A204.1 (cell line): ENCODE measurements at regions not wholly inside any gene's neighbourhood (a gene's known extent, or its start where the extent isn't known, plus 50 kb on each side); places are given as distances from the start of the nearest gene placed in this dataset.
"Not testable (repeated sequence)": the region's sequence is repeated elsewhere in the genome, so short reads cannot be mapped to it uniquely, and the experiment has no call there.

Experiments used
- FAIRE-seq: peaks from 2 replicates; lab custom pipeline; 2012; peaks lifted over from hg19 to GRCh38; lab: Jason Lieb, UNC

DNA sequence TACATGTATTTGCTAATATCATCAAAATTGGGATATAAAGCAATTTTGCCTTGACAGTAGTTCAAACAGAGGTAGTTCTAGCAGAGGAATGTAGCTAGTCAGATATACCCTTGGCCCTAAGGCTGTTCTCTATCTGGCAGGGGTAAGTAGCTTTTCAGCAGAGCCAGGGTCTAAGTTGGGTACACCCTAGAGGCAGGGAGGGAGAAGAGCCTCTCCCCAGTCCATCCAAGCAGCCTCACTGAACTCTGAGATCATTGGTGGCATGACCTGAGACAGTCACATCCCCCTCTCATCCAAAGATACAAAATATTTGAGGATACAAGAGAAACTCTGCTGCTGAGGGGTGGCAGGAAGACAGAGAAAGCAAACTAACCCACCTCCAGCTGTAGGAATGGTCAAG, 343.7 kb downstream of the DHX15 start:
- no peak for FAIRE-seq

- no peak for FAIRE-seq
Measured at GRCh38 chr4:24237709-24238108, 346.6 kb downstream of the DHX15 start.

GRCh38 chr4:24236532-24236931, 346.7 kb upstream of the PPARGC1A start:
- no peak for FAIRE-seq

DNA sequence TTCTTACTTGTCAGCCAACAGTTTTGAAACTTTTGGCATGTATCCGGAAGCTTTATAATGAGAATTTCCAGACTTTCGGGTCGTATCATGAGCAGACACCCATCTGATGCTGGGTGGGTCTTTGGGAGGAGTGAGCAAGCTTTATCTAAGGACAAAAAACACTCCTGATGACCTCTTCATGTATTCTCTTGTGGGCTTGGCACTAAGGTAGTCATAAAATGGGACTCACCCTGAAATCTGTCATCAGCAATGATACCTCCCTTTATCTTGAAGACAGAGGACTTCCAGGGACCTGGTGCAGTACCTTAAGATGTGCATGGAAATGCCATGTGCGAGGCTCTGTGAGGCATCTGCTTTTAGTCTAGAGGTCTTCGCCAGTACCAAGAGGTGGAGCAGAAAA, 346.3 kb upstream of the PPARGC1A start:
- FAIRE-seq, result no peak

DNA sequence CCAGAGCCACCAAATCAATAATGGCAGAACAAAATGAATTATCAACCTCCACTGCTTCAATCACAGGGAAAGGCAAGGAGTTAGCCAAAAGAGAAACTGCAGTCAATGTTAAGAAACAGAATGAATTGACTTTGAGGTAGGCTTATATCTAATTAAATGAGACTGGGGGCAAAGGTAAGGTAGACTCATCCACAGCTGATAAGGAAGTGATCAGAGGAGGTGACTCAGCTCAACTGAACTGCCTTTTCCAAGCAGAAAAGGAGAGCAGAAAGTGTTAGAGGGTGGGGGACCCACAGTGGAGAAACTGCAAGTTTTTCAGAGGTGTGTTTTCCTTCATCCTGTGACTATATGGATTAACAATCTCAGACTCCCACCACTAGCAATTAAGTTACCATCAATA, 345.8 kb upstream of the PPARGC1A start:
- no peak for FAIRE-seq

DNA sequence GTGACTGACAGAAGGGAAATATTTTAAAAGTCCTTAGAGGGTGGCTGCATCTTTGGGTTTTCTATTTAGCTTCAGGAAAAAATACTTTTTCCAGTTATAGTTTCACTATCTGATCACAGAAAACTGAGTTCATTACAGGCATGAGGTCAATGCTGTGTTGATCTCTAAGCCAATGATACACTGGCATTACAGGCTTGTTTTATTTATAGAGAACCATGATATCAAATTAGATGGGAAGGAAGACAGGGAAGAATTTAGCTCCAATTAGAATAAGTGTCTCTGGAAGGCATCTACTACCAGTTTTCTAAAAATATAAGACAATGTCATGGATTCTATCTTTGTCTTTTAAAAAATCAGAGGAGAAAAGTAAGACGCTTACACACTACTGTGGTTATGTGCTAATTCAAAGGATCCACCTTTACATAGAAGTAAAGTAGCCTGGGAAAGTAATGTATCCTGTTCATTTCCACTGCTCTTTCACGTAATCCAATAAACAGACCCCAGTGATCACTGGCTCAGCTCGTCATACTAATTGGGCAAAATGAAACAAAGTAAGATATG, 344.5 kb upstream of the PPARGC1A start:
- no peak for FAIRE-seq

- FAIRE-seq, result no peak
Measured at GRCh38 chr4:24230955-24231354, 341.1 kb upstream of the PPARGC1A start.

DNA sequence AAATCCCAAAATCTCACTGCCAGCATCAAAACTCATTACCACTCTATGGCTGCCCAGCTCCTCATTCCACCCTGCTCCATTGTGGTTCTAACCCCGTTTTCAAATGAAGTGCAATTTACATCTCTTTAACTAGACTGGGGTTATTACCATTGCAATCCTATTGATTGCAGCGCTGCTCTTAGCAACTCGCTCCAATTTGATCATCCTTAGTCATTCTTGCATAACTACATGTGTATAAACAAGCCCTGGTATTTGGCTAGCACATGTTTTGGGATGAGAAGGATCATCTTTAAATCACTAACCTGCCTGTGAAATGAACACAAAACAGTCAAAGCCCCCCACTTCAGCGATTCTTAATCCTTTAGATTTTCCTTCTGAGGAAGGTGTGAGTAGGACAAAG, 340.1 kb upstream of the PPARGC1A start:
- no peak for FAIRE-seq

GRCh38 chr4:24228692-24229091, 338.8 kb upstream of the PPARGC1A start:
- no peak for FAIRE-seq

GRCh38 chr4:24226667-24227066, 336.8 kb upstream of the PPARGC1A start:
- no peak for FAIRE-seq

GRCh38 chr4:24226023-24226422, 336.2 kb upstream of the PPARGC1A start:
- no peak for FAIRE-seq

DNA sequence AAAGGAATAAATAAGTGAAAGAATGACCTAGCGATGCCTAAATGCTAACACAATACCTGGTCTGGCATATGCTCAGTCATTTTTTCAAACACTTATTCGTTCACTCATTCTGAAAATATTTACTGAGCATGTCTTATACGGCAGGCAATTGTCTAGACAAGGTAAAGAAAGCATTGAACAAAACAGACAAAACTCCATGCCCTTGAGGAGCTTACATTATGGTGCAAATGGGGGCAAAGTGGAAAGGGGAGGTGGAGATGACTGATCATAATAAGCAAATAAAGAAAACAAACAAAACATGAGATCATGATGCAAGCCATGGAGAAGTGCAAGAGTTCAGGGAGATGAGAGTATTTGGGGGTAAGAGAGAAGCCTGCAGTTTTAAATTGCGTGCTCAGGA, 334.6 kb upstream of the PPARGC1A start:
- no peak for FAIRE-seq

GRCh38 chr4:24219209-24219608, 329.4 kb upstream of the PPARGC1A start:
- FAIRE-seq, result no peak

DNA sequence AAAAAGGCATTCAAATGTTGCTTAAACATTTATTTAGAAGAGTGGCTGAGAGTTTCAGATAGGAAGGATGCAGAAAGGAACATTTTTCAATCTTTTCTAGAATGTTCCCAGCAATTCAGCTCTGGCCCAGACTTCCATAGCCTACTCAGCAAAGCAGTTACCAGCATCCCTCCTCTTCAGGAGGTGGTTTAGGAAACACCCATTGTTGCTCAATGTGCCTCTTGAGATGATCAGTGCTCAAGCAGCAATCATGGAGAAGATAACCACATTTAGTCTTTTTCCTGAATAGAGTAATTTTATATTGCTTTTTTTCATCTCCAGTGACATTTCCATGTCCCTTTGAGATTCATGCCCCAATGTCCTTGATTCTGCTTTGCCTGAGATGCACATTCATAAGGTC, 328.7 kb upstream of the PPARGC1A start:
- no peak for FAIRE-seq

DNA sequence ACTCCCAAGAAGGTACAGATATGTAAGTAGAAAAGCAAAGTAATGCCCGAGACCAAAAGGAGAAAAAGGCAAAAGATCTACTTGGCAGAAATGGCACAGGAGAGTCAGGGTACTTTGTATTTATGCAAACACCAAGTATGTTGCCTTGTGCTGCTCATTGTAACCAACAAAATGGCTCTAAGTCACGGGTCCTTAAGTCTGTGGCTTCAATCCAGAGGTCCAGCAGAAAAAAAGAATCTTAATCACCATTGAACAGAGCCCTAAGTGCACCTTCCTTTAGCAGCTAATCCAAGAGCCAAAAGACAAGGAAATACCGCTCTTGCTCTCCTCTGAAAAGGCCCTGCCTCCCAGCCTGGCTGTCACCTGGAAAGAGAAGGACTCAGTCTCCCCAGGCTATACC, 324.9 kb upstream of the PPARGC1A start:
- FAIRE-seq, result no peak

DNA sequence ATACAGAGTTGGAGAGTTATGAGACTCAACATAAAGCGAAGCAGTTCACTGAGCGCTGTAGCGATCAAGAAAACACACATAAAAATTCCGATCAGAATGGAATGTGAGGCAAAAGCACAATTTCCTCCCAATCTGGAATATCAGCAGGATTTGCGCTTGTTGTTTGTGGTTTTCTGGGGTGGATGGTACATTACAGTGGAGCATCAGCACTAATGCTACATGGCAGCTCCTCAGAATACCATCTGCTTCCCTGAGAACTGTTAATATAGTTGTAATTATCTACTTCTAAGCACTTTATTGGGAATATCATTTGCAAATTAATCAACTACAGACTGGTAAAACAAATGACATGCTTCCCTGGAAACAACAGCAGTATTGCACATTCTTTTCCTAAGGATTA, 324.1 kb upstream of the PPARGC1A start:
- no peak for FAIRE-seq

DNA sequence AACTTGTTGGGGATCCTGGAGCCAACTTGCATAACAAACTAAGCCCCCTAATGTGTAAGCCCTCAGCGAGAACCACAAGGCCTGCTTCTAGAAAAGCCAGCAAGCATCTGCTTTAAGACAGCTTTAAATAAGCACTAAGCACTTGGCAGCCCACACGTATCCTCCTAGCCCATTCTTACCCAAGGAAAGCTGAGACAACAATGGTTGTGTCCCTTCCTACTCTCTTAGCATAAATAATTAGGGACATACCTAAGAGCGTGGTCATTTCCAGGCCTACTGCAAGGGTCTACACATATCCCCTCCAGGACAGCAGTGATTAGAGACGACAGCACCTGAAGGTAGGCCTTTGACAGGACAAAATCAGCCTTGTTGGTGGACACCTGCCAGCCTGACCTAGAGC, 322.8 kb upstream of the PPARGC1A start:
- no peak for FAIRE-seq

DNA sequence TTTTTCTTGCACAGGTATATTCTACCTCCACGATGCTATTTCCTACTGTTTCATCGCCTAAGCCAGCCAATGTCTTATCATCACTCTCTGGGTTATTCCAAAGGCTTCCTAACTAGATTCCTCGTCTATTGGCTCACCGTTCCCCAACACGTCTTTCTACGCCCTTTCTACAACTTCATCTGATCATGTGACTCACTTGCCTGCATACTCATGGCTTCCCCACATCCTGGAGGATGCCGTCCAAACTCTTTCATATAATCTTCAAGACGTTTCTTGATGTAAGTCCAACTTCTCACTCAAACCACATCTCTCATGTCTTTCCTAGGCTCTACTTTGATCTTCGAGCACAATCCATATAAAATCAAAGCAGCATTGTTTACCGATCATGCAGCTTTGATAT, 322.0 kb upstream of the PPARGC1A start:
- FAIRE-seq, result no peak

DNA sequence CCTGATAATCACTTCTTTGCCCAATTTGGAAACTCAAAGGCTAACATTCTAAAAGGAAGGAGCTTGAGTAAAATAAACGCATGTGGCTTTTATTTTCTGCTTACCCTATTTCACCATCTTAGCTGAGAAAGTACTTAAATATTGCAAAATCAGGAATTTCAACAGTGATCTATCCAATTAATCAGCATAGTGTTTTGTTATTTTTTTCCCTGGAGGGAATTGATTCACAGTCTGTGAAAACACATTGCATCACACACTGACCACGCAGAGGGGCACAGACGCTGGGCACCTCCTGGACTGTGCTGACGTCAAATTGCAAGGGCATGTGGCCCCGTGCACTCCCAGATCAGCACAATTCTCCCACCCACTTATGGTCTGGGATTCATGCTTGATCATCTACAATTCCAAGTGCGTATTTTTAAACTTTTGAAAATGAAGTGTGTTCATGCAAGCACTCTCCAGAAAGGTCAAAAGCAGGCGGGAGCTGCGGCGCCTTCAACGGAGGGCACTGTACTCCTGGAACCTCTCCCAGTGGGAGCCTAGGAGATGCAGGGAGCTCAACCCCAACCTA, 320.6 kb upstream of the PPARGC1A start:
- no peak for FAIRE-seq

DNA sequence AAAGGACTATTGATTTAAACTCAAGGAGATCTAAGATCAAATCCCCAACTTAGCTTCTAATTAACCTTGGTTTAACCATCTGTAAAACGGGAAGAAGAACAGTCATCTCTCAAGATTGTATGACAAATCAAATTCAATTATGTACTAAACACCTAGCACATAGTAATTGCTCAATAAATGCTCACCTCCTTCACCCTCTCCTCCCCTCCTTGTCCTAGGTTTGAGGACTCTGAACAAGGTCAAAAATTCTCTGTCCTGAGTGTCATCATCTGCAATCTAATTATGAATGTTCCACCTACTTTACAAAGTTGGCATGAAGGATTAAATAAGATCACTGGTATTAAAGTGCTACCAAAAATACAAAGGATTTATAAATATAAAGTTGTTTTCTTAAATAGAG, 320.1 kb upstream of the PPARGC1A start:
- no peak for FAIRE-seq

DNA sequence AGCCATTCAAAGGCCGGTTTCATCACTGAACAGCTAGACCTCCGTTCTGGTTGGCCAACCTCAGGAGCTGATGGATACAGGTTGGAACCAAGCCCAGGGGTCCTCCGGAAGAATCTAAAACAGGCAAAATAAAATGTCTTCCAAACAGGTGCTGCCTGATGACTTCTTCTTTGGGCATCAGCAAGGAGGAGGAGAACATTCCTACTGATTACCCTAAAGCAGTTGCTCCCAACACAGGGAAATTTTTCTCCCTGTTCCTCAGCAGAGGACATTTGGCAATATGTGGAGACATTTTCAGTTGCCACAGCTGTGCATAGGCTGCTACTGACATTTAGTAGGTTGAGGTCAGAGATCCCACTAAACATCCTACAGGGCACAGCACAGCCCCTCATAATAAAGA, 319.3 kb upstream of the PPARGC1A start:
- no peak for FAIRE-seq

DNA sequence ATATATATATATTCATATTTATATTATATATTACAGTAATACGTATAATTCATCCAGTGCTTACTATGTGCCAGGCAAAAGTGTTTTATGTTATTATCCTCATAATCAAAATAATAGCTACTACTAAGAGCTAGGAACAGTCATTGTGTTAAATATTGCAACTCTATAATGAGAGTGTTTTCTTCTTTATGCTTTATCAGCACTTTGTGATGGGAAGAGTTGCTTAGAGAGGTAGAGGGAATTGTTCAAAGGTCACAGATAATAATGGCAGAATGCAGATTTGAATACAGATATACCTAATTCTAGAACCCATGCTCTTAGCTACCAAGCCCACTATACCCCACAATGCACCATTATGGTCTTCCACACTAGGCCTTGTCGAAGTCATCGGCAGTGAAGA, 318.8 kb upstream of the PPARGC1A start:
- no peak for FAIRE-seq

GRCh38 chr4:24204708-24205107, 314.9 kb upstream of the PPARGC1A start:
- not testable (repeated sequence) for FAIRE-seq

GRCh38 chr4:24203926-24204325, 314.1 kb upstream of the PPARGC1A start:
- no peak for FAIRE-seq

DNA sequence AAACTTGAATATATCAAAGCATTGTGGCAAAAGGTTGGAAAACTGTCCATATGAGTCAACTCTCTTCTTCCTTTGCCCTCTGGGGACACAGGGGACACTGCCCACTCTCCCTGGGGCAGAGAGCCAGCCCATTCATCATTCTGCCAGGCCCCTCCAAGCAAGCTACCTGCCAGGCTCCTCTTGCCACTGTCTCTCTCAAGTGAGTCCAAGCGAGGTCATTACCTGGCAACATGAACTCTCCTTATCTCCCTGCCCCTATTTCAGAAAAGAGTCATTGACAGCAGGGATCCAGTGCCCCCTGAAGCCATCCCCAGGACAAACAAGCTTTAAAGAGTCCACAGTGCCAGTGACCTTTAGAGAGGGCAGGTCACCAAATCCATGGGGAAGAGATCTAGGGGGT, 312.7 kb upstream of the PPARGC1A start:
- FAIRE-seq, result no peak
